ENCODE measurements at regions not wholly inside any gene's neighbourhood (a gene's known extent, or its start where the extent isn't known, plus 50 kb on each side); places are given as distances from the start of the nearest gene placed in this dataset.

- DNase-seq (no peak), ATAC-seq (no peak)
- intact Hi-C loops (cut with DNase I): no loop called here
These were observed 163.4 kb downstream of the KCTD12 start for GRCh38 chr13:76722782-76723181.

GRCh38 chr13:76720821-76721220, 165.4 kb downstream of the KCTD12 start:
- intact Hi-C loops (cut with DNase I): no loop called here
- DNase-seq (no peak), ATAC-seq (no peak)

GRCh38 chr13:76720416-76720815, 165.8 kb downstream of the KCTD12 start:
- intact Hi-C loops (cut with DNase I): no loop called here
- DNase-seq: no peak
- ATAC-seq: no peak

- DNase-seq: no peak
- ATAC-seq: no peak
- intact Hi-C loops (cut with DNase I): no loop called here
These were observed 166.2 kb downstream of the KCTD12 start for GRCh38 chr13:76719955-76720354.

GRCh38 chr13:76717092-76717491, 169.1 kb downstream of the KCTD12 start:
- no peak for DNase-seq
- no peak for ATAC-seq
- intact Hi-C loops (cut with DNase I): no loop called here

GRCh38 chr13:76715621-76716020, 170.6 kb downstream of the KCTD12 start:
- DNase-seq (no peak), ATAC-seq (no peak)
- intact Hi-C loops (cut with DNase I): no loop called here

GRCh38 chr13:76715075-76715474, 171.1 kb downstream of the KCTD12 start:
- intact Hi-C loops (cut with DNase I): no loop called here
- ATAC-seq (no peak), DNase-seq (no peak)

GRCh38 chr13:76713280-76713679, 172.9 kb downstream of the KCTD12 start:
- intact Hi-C loops (cut with DNase I): no loop called here
- no peak for ATAC-seq
- no peak for DNase-seq

GRCh38 chr13:76711550-76712182, 174.5 kb downstream of the KCTD12 start:
- ATAC-seq (peak; percentile 84 to 94), DNase-seq (peak; percentile 32)
- intact Hi-C loops (cut with DNase I): no loop called here

GRCh38 chr13:76709851-76710250, 176.4 kb downstream of the KCTD12 start:
- intact Hi-C loops (cut with DNase I): no loop called here
- DNase-seq (no peak), ATAC-seq (no peak)

- peak in 1 of 2 donors; percentile 66 for ATAC-seq
- DNase-seq: peak; percentile 40
- intact Hi-C loops (cut with DNase I): no loop called here
These were observed 178.0 kb downstream of the KCTD12 start for GRCh38 chr13:76708138-76708688.

- DNase-seq (no peak), ATAC-seq (no peak)
- intact Hi-C loops (cut with DNase I): no loop called here
These were observed 178.8 kb downstream of the KCTD12 start for GRCh38 chr13:76707360-76707759.

- intact Hi-C loops (cut with DNase I): no loop called here
- no peak for ATAC-seq
- no peak for DNase-seq
These were observed 182.4 kb downstream of the KCTD12 start for GRCh38 chr13:76703621-76704288.

- no peak for ATAC-seq
- intact Hi-C loops (cut with DNase I): no loop called here
- DNase-seq: no peak
These were observed 183.0 kb downstream of the KCTD12 start for GRCh38 chr13:76703216-76703615.

GRCh38 chr13:76697288-76697687, 188.9 kb downstream of the KCTD12 start:
- DNase-seq: no peak
- no peak for ATAC-seq
- intact Hi-C loops (cut with DNase I): no loop called here

- ATAC-seq (peak in 1 of 2 donors; percentile 69), DNase-seq (no peak)
- intact Hi-C loops (cut with DNase I): no loop called here
These were observed 189.8 kb downstream of the KCTD12 start for GRCh38 chr13:76696370-76696769.

GRCh38 chr13:76693086-76693485, 193.1 kb downstream of the KCTD12 start:
- ATAC-seq (no peak), DNase-seq (no peak)
- intact Hi-C loops (cut with DNase I): no loop called here

- DNase-seq (no peak), ATAC-seq (no peak)
- intact Hi-C loops (cut with DNase I): no loop called here
These were observed 193.9 kb downstream of the KCTD12 start for GRCh38 chr13:76692346-76692745.

- DNase-seq: no peak
- no peak for ATAC-seq
- intact Hi-C loops (cut with DNase I): no loop called here
These were observed 195.6 kb downstream of the KCTD12 start for GRCh38 chr13:76690611-76691010.

GRCh38 chr13:76687467-76687866, 198.7 kb downstream of the KCTD12 start:
- no peak for DNase-seq
- intact Hi-C loops (cut with DNase I): no loop called here
- ATAC-seq: no peak

GRCh38 chr13:76685938-76686337, 200.3 kb downstream of the KCTD12 start:
- DNase-seq (no peak), ATAC-seq (no peak)
- intact Hi-C loops (cut with DNase I): no loop called here

Measured in left cardiac atrium (tissue), 4 donors.